GM23338 (cell line): ENCODE measurements at regions not wholly inside any gene's neighbourhood (a gene's known extent, or its start where the extent isn't known, plus 50 kb on each side); places are given as distances from the start of the nearest gene placed in this dataset.

Experiments used
- ATAC-seq: fragments of 200-7000 bp; cut with Tn5 transposase; 3 replicates; pipeline ENCODE4 v1.9.1; 2020
- DNase-seq: peaks from one replicate; pipeline ENCODE4 v3.0.0-alpha.2; 2015; ENCODE audit warnings: low spot score
- H2AFZ ChIP-seq: fragments of 200-600 bp; sonication (generic); 2 replicates; pipeline ENCODE4 v1.8.0; 2016; ENCODE audit warnings: antibody characterized with exemption, mild to moderate bottlenecking, moderate library complexity
- H3F3A ChIP-seq: fragments of 200-600 bp; sonication (generic); replicated peaks from 2 replicates; pipeline ENCODE4 v1.8.0; 2017; ENCODE audit warnings: antibody characterized with exemption, mixed run types, low read depth
- H3K27ac ChIP-seq: fragments of 200-600 bp; sonication (generic); 2 replicates; pipeline ENCODE4 v1.6.1; 2016; ENCODE audit warnings: low read depth
- H3K27me3 ChIP-seq: fragments of 200-600 bp; sonication (generic); 2 replicates; pipeline ENCODE4 v1.8.0; 2016; ENCODE audit warnings: mild to moderate bottlenecking, mixed run types, moderate library complexity; ENCODE audit not compliant: insufficient read depth
- H3K36me3 ChIP-seq: fragments of 200-600 bp; sonication (generic); 2 replicates; pipeline ENCODE4 v1.8.0; 2016; ENCODE audit warnings: mild to moderate bottlenecking; ENCODE audit not compliant: insufficient read depth
- H3K4me1 ChIP-seq: fragments of 200-600 bp; sonication (generic); 2 replicates; pipeline ENCODE4 v1.8.0; 2016; ENCODE audit warnings: mild to moderate bottlenecking, moderate library complexity; ENCODE audit not compliant: insufficient read depth
- H3K4me2 ChIP-seq: fragments of 200-600 bp; sonication (generic); 2 replicates; pipeline ENCODE4 v1.7.1; 2017; ENCODE audit warnings: mixed run types
- H3K4me3 ChIP-seq: fragments of 200-600 bp; sonication (generic); 2 replicates; pipeline ENCODE4 v1.6.1; 2016; ENCODE audit warnings: mixed run types
- H3K79me2 ChIP-seq: fragments of 200-600 bp; sonication (generic); replicated peaks from 2 replicates; pipeline ENCODE4 v1.8.0; 2017; ENCODE audit warnings: mild to moderate bottlenecking; ENCODE audit not compliant: insufficient read depth
- H3K9me2 ChIP-seq: fragments of 200-600 bp; sonication (generic); 2 replicates; pipeline ENCODE4 v1.8.0; 2017; ENCODE audit not compliant: insufficient read depth
- H4K20me1 ChIP-seq: fragments of 200-600 bp; sonication (generic); replicated peaks from 2 replicates; pipeline ENCODE4 v1.8.0; 2017; ENCODE audit warnings: mild to moderate bottlenecking; ENCODE audit not compliant: insufficient read depth
- H3K27ac Mint-ChIP-seq: 2 replicates; pipeline ENCODE4 v1.8.0; 2020; ENCODE audit warnings: inconsistent platforms, mild to moderate bottlenecking, moderate library complexity, mixed read lengths
- H3K27me3 Mint-ChIP-seq: 3 replicates; pipeline ENCODE4 v1.8.0; 2022; ENCODE audit warnings: low read depth, mild to moderate bottlenecking, moderate library complexity, mixed read lengths, inconsistent platforms; ENCODE audit not compliant: insufficient read depth, poor library complexity
- H3K36me3 Mint-ChIP-seq: 3 replicates; pipeline ENCODE4 v1.8.0; 2021; ENCODE audit warnings: low read depth, mild to moderate bottlenecking, inconsistent platforms, moderate library complexity, mixed read lengths
- H3K4me1 Mint-ChIP-seq: 3 replicates; pipeline ENCODE4 v1.8.0; 2020; ENCODE audit warnings: mild to moderate bottlenecking, inconsistent platforms, mixed read lengths
- H3K4me3 Mint-ChIP-seq: 3 replicates; pipeline ENCODE4 v1.8.0; 2021; ENCODE audit warnings: moderate library complexity, mild to moderate bottlenecking, inconsistent platforms, mixed read lengths
- H3K9me3 Mint-ChIP-seq: 3 replicates; pipeline ENCODE4 v1.8.0; 2020; ENCODE audit warnings: moderate library complexity, mild to moderate bottlenecking, inconsistent platforms, mixed read lengths
- CREB1 ChIP-seq: fragments of 250-450 bp; sonication (Bioruptor Pico); IDR thresholded peaks from 2 replicates; pipeline ENCODE4 v1.5.0; 2020; ENCODE audit warnings: low read depth, mild to moderate bottlenecking, moderate library complexity
- CTCF ChIP-seq, 2 experiments: fragments of 200-600 bp in 1 of 2; sonication (generic) in 1 of 2; conservative IDR thresholded peaks; 2 replicates each; pipeline versions ENCODE4 v1.5.1 to v1.6.1; 2016 to 2017; ENCODE audit warnings: antibody characterized with exemption in 2 of 2, low read depth in 2 of 2, mild to moderate bottlenecking in 2 of 2, moderate library complexity in 1 of 2
- ETS1 ChIP-seq: IDR thresholded peaks from 2 replicates; pipeline ENCODE4 v1.6.1; 2016; ENCODE audit warnings: antibody characterized with exemption
- EZH2 ChIP-seq: fragments of 200-600 bp; sonication (generic); IDR thresholded peaks from one replicate; pipeline ENCODE4 v1.8.0; 2017; ENCODE audit warnings: antibody characterized with exemption, mild to moderate bottlenecking, low read depth; ENCODE audit not compliant: unreplicated experiment
- EZH2phosphoT487 ChIP-seq: fragments of 200-600 bp; sonication (generic); IDR thresholded peaks from one replicate; pipeline ENCODE4 v1.8.1; 2018; ENCODE audit warnings: antibody characterized with exemption; ENCODE audit not compliant: unreplicated experiment
- JUNB ChIP-seq: IDR thresholded peaks from one replicate; pipeline ENCODE4 v1.6.1; 2016; ENCODE audit warnings: antibody characterized with exemption; ENCODE audit not compliant: unreplicated experiment
- NANOG ChIP-seq: IDR thresholded peaks from 2 replicates; pipeline ENCODE4 v1.6.1; 2016; ENCODE audit warnings: antibody characterized with exemption, borderline replicate concordance
- POLR2AphosphoS5 ChIP-seq: IDR thresholded peaks from 2 replicates; pipeline ENCODE4 v1.6.1; 2016; ENCODE audit warnings: antibody characterized with exemption, low read depth
- REST ChIP-seq: IDR thresholded peaks from one replicate; pipeline ENCODE4 v1.6.1; 2018; ENCODE audit warnings: antibody characterized with exemption; ENCODE audit not compliant: unreplicated experiment
- STAT1 ChIP-seq: IDR thresholded peaks from one replicate; pipeline ENCODE4 v1.6.1; 2016; ENCODE audit warnings: antibody characterized with exemption; ENCODE audit not compliant: unreplicated experiment
- ZNF114 ChIP-seq: fragments of 250-450 bp; sonication (Bioruptor Pico); IDR thresholded peaks from 2 replicates; pipeline ENCODE4 v1.5.0; 2020; ENCODE audit warnings: mild to moderate bottlenecking, moderate library complexity
- ZNF331 ChIP-seq: fragments of 250-450 bp; sonication (Bioruptor Pico); IDR thresholded peaks from 2 replicates; pipeline ENCODE4 v1.5.0; 2020; ENCODE audit warnings: low read depth, mild to moderate bottlenecking, moderate library complexity
- ZNF462 ChIP-seq: fragments of 250-450 bp; sonication (Bioruptor Pico); IDR thresholded peaks from 2 replicates; pipeline ENCODE4 v1.5.0; 2020; ENCODE audit warnings: mild to moderate bottlenecking, moderate library complexity

- H3K36me3 ChIP-seq: no peaks in the 10 kb centered on the region
- no peaks in the 10 kb centered on the region for H3F3A ChIP-seq
- no peaks in the 10 kb centered on the region for H3K4me1 ChIP-seq
- Mint-ChIP-seq H3K27me3 (no peaks in the 10 kb centered on the region), H3K4me1 (peaks cover 13% of the 10 kb centered on the region; the same call in 2 of the 3 replicates), H3K27ac (no peak overlapping the region), H3K4me3 (no peak overlapping the region), H3K36me3 (no peaks in the 10 kb centered on the region), H3K9me3 (no peaks in the 10 kb centered on the region)
- H3K4me3 ChIP-seq: no peak overlapping the region
- DNase-seq (no peak), ATAC-seq (no peak)
- H4K20me1 ChIP-seq: no peaks in the 10 kb centered on the region
- TF ChIP-seq EZH2 (no peak), NANOG (no peak), ZNF462 (CRISPR knock-in tag) (no peak), REST (no peak), ZNF331 (CRISPR knock-in tag) (no peak), STAT1 (no peak), POLR2AphosphoS5 (no peak), ZNF114 (CRISPR knock-in tag) (no peak), ETS1 (no peak), JUNB (no peak), EZH2phosphoT487 (no peak), CREB1 (CRISPR knock-in tag) (no peak), CTCF (conservative IDR thresholded peaks at IDR 0.05; ENCODE audit: low read depth in 2 of 2) (no peak)
- no peaks in the 10 kb centered on the region for H3K27me3 ChIP-seq
- H2AFZ ChIP-seq: no peak overlapping the region
- H3K9me2 ChIP-seq: no peaks in the 10 kb centered on the region
- no peak overlapping the region for H3K27ac ChIP-seq
- no peak overlapping the region for H3K4me2 ChIP-seq
- H3K79me2 ChIP-seq: no peaks in the 10 kb centered on the region
Observed at GRCh38 chr11:40061221-40061620, 1398.2 kb downstream of the LRRC4C start.
